Pulmonary artery endothelial cell (primary cell): ENCODE measurements at regions not wholly inside any gene's neighbourhood (a gene's known extent, or its start where the extent isn't known, plus 50 kb on each side); places are given as distances from the start of the nearest gene placed in this dataset.

Experiments
- DNase-seq: peaks from one replicate; pipeline ENCODE4 v3.0.0-alpha.2; 2011; ENCODE audit warnings: low read depth, low spot score

DNA sequence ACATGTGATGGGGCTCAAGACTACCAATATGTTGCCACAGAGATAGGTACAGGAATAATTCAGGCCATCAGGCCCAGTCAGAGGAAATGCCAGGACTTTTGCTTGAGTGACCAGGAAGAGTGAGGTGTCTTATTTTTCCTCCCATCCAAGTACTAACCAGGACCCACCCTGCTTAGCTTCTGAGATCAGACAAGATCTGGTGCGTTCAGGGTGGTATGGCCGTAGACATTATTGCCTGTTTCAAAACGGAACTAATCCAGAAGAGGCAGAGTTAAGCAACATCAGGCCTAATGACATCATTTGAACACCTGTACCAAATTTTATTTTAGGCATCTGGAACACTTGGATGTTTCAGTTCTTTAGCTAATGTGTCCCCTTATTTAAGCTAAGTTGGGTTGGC, 205.5 kb upstream of the POU2AF2 start:
- no peak for DNase-seq

DNA sequence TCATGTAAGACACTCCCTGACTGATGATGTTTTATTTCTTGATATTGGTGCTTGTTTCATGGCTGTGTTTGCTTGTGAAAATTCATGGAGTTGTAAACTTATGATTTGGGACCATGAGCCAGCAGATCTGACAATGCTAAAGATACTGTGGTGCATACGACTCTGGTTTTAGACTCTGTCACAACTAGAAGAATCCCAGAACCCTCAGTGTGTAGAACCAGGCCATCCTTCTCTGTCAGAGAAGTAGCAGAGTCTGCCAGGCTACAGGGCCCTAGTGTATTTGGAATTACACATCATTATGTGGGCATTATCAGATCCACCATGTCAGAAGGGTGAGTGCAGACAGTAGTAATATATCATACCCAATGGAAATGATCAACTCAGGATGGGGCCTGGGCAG, 209.8 kb upstream of the POU2AF2 start:
- DNase-seq, result no peak

DNA sequence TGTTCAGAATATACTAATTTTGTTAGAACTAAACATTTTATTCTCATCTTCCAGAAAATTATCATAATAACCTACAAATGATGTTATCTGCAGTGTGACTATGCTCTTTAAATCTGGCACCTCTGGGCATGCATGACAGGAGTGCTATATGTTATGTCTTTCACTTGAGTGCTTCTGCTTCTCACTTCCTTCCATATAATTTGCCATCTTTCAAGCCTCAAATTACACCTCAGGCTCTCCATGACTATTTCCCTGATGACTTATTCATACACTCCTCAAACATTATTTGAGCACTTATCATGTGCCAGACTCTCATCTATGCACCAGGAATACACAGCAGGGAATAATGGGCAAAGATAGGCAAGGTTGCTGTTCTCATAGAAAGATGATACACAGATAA, 219.3 kb upstream of the POU2AF2 start:
- no peak for DNase-seq

DNA sequence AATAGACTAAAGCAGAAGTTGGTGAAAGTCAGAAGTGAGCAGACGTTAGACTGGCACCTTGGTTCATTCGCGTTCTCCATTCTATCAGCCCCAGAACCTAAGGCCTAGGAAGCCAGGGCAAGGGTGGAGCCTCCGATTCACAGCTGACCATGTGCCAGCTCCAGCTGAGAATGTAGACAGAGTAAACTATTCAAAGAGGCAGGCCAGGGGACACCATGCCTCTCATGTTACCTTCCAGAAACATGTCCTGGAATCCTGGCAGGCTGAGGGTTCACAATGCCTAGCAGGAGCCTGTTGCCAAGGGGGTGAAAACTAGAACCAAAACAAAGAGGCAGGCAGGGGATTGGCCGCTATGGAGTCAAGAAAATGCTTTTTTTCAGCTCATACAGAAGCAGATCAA, 224.4 kb upstream of the POU2AF2 start:
- DNase-seq, result no peak

DNA sequence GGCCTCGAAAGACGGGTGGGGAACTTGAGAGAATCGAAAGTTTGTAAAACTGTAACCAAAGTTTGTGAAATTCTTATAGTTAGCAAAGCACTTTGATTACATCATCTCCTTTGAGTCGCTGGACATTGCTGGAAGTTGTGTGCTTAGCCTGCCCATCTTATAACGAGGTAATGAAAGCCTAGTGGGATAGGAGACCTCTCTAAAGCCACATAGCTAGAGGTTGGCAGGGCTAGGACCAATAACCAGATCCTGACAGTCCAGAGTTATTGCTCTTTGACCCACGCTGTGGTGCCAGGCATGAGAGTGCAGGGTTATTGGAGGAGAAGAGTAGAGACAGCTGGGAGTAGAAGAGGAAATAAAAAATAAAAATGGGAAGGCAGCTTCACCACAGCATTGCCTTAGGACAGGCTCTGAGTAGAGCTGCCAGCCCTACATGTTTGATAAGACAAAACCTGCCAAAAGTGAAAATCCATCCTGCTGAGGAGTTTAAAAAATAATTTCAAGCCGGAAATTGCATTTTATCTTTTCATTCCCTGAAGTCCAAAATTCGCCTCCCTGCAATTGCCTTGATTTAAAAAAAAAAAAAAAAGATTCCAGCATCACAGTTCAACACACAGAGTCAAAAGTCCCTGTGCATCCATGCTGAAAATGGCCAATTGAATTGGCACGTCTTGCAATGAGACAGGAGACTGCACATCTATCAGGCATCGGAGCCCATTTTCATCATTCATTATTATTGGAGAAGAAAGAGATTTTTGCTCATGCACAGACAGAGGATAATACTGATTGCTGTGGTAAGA, 225.5 kb upstream of the POU2AF2 start:
- no peak for DNase-seq

DNA sequence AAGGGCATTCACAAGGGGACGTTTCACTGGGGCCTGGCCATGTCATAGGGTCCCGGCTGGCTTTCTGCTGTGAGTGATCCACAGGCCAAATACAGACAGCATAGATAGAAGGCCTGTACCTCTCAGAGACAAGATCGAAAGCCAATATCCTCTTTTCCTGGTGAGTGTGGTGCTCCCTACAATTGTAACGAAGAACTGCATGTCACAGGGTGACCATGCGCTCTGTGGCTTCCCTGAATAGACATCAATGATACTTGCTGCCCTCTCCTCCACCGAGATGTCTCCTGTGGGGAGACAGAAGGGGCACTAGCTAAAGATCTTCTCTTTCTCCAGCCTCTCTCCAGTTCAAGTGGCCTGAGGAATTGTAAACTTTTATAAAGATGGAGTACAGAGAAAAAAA, 226.1 kb upstream of the POU2AF2 start:
- DNase-seq, result no peak

DNA sequence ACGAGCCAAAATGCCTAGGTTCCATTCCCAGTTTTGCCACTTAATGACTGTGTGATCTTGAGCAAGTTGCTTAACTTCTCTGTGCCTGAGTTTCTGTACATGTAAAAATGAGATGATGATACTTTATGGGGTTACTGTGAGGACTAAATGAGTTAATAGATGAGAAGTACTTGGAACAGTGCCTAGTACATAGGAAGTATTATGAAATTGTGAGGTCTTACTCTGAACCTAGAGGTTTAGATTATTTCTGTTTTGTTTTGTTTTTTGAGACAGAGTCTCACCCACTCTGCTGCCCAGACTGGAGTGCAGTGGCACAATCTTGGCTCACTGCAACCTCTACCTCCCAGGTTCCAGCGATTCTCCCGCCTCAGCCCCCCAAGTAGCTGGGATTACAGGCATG, 227.0 kb upstream of the POU2AF2 start:
- DNase-seq, result no peak

DNA sequence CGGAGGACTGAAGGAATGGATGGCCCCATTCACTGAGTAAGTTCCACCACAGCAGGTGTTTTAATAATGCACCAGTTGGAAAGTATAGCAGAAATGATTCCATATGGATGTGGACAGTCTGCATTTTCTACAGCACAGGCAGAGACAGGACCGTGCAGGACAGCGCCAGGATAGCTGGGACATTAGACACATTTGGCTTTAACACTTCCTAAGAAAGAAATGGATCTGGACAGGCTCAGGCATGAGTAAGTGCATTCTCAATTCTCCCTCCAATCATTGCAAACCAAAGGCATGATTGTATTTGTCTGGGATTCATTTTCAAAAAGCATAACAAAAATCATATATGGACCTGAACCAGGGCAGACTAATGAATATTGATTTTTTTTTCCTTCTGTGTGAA, 233.0 kb upstream of the POU2AF2 start:
- no peak for DNase-seq

DNA sequence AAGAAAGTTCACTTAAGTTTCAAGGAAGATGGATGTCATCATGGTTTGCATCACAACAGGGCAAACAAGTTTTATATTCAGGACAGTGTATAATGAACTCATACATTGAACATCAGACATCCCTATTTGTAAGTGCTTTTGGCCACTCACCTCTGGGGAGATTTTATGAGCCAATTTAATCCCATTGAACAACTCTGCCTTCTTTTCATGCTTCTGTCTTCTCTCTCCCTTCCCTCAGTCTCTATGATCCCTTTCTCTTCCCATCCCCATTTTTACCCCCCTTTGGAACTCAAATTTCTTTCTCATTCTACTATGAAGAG, 234.3 kb upstream of the POU2AF2 start:
- DNase-seq, result no peak

DNA sequence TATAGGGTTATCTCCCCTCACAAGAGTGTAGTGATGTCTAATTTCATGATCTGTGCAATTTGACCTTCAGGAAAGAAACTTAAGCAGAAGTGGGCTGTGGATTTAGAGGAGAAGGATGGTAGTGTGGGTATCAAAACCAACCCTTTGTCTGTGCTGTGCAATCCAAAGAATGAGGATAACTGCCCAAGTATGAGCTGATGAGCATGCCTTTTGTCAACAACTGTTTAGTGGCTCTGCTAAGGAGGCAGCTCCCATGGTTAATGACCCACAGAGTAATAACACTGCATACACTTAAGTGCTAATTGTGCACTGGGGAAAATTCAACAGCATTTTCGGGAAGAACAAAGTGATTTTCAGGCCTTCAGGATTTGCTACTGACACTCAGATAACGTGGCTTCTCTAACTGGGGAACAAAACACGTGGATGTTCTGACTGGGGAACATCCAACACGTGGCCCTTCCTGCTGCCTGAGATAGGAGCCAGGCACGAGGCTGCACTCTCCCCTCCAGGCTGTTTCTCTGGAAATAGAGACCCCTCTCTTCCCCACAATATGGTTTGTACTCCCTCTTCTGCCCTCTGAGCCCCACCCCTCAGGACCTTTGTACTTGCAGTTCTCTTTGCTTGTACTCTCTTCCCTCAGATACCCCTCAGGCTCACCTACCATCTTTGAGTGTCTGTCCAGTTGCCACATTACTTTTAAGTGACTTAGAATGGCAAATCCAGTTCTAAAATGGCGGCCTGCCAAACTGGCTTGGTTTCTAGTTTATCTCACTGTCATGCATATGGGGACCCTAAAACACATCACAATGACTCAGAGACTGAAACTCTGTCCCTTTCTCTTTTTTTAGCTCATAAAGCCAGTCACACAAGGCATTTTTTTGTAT, 234.9 kb upstream of the POU2AF2 start:
- no peak for DNase-seq

DNA sequence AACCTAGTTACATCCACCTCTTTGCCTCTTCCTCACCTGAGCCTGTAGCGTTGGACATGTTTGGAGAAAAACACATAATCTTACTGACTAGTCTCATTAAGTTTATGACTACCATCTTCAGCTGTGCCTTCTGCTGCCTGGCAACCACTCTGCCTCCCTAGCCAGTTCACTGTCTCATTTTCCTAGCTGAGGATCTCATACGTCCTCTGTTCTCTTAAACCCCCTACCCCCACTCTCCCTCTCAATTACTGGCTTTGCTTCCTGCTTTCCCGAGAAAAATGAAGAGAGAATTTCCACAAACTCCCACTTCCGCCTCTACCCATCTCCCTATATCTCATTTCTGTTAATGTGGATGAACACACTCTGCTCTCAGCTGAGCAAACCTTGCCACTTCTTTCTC, 239.3 kb upstream of the POU2AF2 start:
- no peak for DNase-seq

DNA sequence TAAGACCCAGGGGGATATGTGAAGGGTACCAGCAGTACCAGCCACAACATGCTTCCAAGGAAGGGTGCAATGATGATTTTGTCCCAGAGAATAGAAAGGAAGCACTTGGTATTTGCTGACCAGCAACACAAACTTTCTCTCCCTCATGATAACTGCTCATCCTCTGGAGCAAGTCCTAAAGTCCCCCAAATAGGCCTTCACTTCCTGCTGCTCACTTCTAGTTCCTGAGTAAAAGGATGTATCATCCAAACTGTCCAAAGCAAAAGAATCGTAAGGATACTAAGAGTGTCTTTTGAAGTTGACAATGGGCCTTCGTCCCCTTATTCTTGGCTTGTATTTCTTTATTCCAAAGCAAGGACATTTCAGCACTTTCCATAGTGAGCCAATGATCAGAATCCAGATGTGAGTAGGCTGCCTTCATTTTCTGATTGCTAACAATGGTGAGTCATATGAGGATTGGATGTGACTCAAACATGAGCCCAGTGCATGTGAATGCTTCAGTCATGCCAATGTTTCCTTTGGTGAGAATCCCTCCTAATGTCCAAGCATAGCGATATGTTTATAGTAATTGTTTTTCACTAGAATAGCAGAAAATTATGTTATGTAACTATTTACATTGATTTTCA, 243.4 kb upstream of the POU2AF2 start:
- DNase-seq, result peak; percentile 2

DNA sequence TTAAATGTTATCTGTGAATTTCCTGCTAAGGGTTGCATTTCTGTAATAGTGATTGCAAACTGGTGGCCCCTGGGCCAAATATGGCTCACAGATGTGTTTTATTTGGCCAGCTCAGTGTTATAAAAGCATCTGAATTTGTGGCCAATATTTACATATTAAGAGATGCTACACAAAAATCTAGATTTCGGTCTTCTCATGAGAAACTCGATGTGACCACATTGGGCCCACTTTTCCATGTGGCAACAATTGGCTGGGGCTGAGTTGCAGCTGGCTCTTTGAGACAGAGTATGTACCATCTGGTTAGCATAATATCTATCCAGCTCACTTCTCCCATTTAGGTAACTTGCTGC, 244.5 kb upstream of the POU2AF2 start:
- DNase-seq, result no peak

DNA sequence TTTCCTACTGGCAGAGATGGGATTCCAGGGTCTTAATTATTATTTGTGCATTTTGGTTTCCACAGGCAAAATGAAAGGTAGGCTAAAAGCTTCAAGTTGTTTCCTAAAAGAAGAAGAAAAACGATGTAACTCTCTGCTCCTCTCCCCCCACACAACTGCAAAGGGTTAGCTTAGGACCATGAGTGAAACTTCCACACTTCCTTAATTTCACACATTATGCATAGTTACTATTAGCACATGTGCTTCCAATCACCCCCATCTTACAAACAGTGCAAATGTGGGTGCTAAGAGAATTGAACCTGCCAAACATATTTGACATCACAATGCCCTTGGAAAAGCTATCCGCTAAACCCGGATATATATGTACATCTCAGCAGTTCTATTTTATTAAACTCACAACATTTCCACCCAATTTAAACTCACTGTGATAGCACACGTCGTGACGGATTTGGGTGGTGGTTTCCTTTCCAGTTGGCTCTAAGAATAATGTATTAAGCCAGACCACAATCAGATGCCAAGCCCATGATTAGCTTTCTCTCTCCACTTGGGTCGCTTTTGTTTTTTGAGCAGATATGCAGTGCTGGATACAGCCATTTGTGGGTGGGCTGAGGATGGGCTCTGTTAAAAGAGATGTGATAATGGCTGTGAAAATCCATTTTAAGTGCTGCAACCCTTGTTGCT, 245.0 kb upstream of the POU2AF2 start:
- no peak for DNase-seq

DNA sequence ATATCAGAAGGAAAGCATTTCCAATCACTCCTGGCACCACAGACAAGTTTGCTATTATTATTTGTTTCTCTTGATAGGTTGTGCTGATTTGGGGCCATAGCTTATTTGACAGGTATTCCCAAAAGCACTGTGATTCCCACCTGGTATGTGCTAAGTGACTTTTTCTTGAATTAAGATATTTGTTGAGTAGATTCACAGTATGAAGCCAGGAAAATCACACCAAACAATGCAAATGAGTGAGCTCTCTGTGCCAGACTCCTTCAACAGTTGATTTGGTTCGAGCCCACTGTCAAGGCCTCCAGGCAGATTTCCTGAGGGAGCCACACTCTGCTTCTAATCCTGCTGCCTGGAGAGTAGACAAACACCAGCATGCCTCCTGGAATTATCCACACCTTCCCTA, 253.0 kb upstream of the POU2AF2 start:
- DNase-seq, result no peak

DNA sequence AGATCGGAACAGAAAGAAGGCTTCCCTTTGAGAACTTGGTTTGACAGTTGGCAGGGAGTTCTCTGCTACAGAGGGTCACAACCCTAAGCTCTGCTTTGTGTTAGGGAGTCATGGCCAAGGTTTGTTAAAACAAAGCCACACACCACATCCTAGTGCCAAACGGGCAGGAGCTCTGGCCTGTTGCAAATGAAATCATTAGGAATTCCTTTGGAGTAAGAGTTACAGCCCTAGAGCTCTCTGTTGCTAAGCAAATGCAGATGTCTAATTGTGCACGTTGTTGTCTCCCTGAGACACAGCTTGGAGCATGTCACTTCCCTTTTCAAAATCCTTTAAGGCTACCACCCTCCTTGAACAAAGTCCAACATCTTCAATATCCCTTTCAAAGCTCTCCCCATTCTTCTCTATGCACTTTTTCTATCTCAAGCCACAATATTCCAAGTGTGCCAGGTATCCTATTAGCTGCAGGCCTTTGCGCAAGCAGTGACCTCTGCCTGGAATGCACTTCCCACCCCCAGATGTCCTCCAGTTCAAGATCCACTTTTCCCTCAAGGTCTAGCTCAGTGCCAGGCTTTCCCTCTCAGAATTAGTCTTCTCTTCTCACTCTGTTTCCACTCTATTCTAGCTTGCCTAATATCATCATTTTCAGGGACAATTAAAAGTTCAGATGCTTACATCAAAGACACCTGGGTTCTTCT, 253.7 kb upstream of the POU2AF2 start:
- no peak for DNase-seq

DNA sequence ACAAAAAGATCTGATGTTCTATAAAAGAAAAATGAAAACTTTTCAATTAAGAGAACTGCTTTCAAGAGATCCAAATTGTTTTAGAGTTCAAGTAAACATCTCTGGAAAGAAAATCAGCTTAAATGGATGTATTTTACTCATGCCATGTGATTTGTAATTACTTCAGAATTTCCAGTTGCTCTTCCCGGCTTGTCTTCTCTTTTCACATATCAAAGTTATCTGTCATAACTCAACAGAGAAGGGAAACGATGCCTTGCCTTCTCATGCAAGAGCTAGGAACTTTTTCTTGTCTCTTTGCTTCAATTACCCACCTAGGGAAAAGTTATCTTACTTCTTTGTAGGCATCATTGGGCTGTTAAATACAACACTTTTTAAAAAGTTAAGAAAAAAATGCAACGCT, 255.2 kb upstream of the POU2AF2 start:
- DNase-seq, result no peak

DNA sequence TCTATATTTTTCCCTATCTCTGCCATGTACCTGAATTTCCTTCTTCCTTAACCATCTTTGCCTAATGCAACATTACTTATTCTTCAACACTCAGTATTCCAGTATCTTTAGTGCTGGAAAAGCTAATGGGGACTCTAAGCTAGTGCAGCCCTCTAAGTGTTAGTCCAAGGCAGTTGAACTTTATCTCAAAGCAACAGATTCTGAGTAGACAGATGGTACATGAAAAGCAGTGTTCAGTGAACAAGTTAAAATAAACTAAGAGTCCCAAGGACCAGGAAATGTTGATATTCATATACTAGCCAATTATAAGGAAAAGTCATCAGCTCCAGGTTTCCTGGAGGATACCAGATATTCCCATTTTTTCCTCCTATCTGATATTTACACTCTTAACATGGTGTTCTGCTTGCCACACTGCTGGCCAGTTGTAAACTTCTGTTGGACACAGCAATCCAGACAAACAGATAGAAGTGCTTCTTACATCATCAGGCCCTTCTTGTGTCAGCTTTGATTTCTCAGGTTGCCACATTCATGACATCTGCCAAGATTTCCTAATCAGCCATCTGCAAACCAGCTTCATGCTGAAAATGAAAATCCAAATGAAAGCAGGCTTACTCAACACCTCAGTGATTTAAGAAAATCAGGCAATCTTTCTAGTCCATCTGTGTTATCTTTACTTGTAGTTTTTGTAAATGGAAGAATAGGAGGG, 255.9 kb upstream of the POU2AF2 start:
- DNase-seq, result no peak

DNA sequence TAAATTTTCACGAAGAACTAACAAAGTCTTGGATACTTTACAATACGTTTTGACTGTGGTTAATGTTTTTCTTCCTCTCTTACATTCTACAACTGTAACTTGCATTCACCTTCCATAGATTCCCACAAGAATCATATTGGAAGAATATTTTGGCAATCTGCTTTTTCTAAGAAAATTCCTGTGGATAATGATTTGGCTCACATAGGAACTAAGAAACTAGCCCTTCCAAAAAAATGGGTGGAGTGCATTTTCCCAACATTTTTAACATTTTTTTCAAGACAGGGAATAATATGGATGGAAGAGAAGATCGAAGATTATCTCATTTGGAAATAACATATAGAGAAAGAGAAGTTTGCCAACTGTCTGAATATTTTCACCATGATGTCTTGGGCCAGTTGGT, 256.9 kb upstream of the POU2AF2 start:
- DNase-seq, result no peak

DNA sequence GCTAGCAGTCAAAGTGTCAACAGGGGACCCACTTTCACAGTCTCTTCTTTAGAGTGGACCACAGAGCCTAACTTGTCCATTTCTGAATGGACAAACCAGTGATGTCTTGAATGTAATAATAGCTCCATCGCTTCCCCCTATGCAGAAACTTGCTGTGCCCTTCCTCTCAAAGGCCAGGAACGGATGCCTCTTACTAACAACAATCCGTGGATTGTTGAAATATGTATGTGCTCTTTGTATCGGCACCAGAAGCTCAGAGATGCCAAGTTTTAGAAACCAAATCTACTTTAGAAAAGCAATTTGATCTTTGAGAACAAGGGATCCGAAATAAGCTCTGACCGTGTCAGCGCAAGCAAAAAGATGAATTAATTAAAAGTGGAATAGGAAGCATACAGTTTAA, 259.5 kb upstream of the POU2AF2 start:
- DNase-seq, result no peak

DNA sequence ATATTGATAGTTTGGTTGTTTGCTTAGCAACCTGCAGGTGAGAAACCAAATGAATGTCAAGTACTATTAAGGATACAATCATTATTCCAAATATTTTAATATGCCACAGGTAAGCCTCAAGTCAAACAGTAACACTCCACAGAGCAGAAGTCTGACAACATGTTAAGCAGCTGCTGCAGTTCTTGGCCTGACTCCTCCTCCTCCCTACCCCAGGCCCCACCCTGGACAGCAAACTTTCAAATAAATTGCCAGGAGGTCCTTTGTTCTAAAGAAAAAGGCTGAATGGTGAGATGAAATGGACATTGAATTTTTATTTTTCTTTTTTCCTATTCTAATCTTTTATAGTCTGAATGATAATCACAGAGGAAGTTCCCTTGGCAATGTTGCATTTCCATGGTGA, 260.0 kb upstream of the POU2AF2 start:
- DNase-seq, result no peak
